ENCODE measurements at regions not wholly inside any gene's neighbourhood (a gene's known extent, or its start where the extent isn't known, plus 50 kb on each side); places are given as distances from the start of the nearest gene placed in this dataset.

GRCh38 chr5:92429646-92430045 is 1046.5 kb upstream of the ARRDC3 start:
- Histone ChIP-seq H3K4me2 (ENCODE audit: low read length) (no peak overlapping the region), H2AFZ (ENCODE audit: low read length) (no peak overlapping the region), H3K9me3 (ENCODE audit: low read length) (no peaks in the 10 kb centered on the region), H3K4me3 (ENCODE audit: low read depth, low read length, poor library complexity, severe bottlenecking) (no peak overlapping the region), H3K9ac (ENCODE audit: low read length) (no peak overlapping the region), H3K27me3 (ENCODE audit: insufficient read depth, low read length) (no peaks in the 10 kb centered on the region), H3K9me2 (ENCODE audit: low read depth, low read length) (no peaks in the 10 kb centered on the region), H4K20me1 (ENCODE audit: insufficient read depth, low read length) (no peaks in the 10 kb centered on the region), H3K79me2 (ENCODE audit: insufficient read depth, low read length) (no peaks in the 10 kb centered on the region), H3K36me3 (ENCODE audit: insufficient read depth, low read length) (no peaks in the 10 kb centered on the region), H3K4me1 (ENCODE audit: insufficient read depth, low read length, severe bottlenecking) (no peaks in the 10 kb centered on the region), H3F3A (ENCODE audit: insufficient read depth, low read length) (no peaks in the 10 kb centered on the region), H3K27ac (ENCODE audit: low read depth, low read length, poor library complexity, severe bottlenecking) (no peak overlapping the region)
- TF ChIP-seq EZH2 (IDR thresholded peaks at IDR 0.05; ENCODE audit: borderline replicate concordance, low read length) (no peak), CTCF (IDR thresholded peaks at IDR 0.05; ENCODE audit: low read length) (no peak)

GRCh38 chr5:92428415-92428814 is 1045.3 kb upstream of the ARRDC3 start:
- no peak for TF ChIP-seq CTCF (IDR thresholded peaks at IDR 0.05; ENCODE audit: low read length)
- TF ChIP-seq EZH2 (IDR thresholded peaks at IDR 0.05; ENCODE audit: borderline replicate concordance, low read length) = no peak
- Histone ChIP-seq H3K27me3 (ENCODE audit: insufficient read depth, low read length) (no peaks in the 10 kb centered on the region), H3K9me3 (ENCODE audit: low read length) (no peaks in the 10 kb centered on the region), H3K4me3 (ENCODE audit: low read depth, low read length, poor library complexity, severe bottlenecking) (no peak overlapping the region), H3K9me2 (ENCODE audit: low read depth, low read length) (no peaks in the 10 kb centered on the region), H3K36me3 (ENCODE audit: insufficient read depth, low read length) (no peaks in the 10 kb centered on the region), H3F3A (ENCODE audit: insufficient read depth, low read length) (no peaks in the 10 kb centered on the region), H4K20me1 (ENCODE audit: insufficient read depth, low read length) (no peaks in the 10 kb centered on the region), H3K27ac (ENCODE audit: low read depth, low read length, poor library complexity, severe bottlenecking) (no peak overlapping the region), H3K4me2 (ENCODE audit: low read length) (no peak overlapping the region), H3K79me2 (ENCODE audit: insufficient read depth, low read length) (no peaks in the 10 kb centered on the region), H3K9ac (ENCODE audit: low read length) (no peak overlapping the region), H2AFZ (ENCODE audit: low read length) (no peak overlapping the region), H3K4me1 (ENCODE audit: insufficient read depth, low read length, severe bottlenecking) (no peaks in the 10 kb centered on the region)

- Histone ChIP-seq H3K79me2 (ENCODE audit: insufficient read depth, low read length) (no peaks in the 10 kb centered on the region), H3K9ac (ENCODE audit: low read length) (no peak overlapping the region), H3K27me3 (ENCODE audit: insufficient read depth, low read length) (no peaks in the 10 kb centered on the region), H4K20me1 (ENCODE audit: insufficient read depth, low read length) (no peaks in the 10 kb centered on the region), H3K9me2 (ENCODE audit: low read depth, low read length) (no peaks in the 10 kb centered on the region), H3K4me1 (ENCODE audit: insufficient read depth, low read length, severe bottlenecking) (no peaks in the 10 kb centered on the region), H3K4me3 (ENCODE audit: low read depth, low read length, poor library complexity, severe bottlenecking) (no peak overlapping the region), H3K27ac (ENCODE audit: low read depth, low read length, poor library complexity, severe bottlenecking) (no peak overlapping the region), H2AFZ (ENCODE audit: low read length) (no peak overlapping the region), H3F3A (ENCODE audit: insufficient read depth, low read length) (no peaks in the 10 kb centered on the region), H3K4me2 (ENCODE audit: low read length) (no peak overlapping the region), H3K36me3 (ENCODE audit: insufficient read depth, low read length) (no peaks in the 10 kb centered on the region), H3K9me3 (ENCODE audit: low read length) (peaks cover 4% of the 10 kb centered on the region; the same call in 1 of the 2 replicates)
- TF ChIP-seq EZH2 (IDR thresholded peaks at IDR 0.05; ENCODE audit: borderline replicate concordance, low read length) (no peak), CTCF (IDR thresholded peaks at IDR 0.05; ENCODE audit: low read length) (no peak)
Observed at GRCh38 chr5:92424785-92425426, 1041.8 kb upstream of the ARRDC3 start.

All from OCI-LY1 (cell line).